HEK293 (cell line): ENCODE measurements at regions not wholly inside any gene's neighbourhood (a gene's known extent, or its start where the extent isn't known, plus 50 kb on each side); places are given as distances from the start of the nearest gene placed in this dataset.

ENCODE experiments used
- CTCF ChIA-PET: fragments of 350-600 bp; formaldehyde crosslinking; extraction: SDS; loops from one replicate; lab custom pipeline; 2021; ENCODE audit warnings: antibody characterized with exemption; lab: Yijun Ruan, JAX
- POLR2A ChIA-PET: fragments of 300-600 bp; formaldehyde crosslinking; extraction: SDS; loops from one replicate; lab custom pipeline; 2020; ENCODE audit warnings: antibody characterized with exemption, inconsistent platforms; lab: Yijun Ruan, JAX
- H3K27ac ChIP-seq: fragments of 200-500 bp; sonication (Bioruptor generic); 2 replicates; pipeline ENCODE4 v1.5.1; 2014; ENCODE audit warnings: low read depth, low read length, control low read depth, inconsistent platforms; ENCODE audit errors: extremely low read depth
- H3K36me3 ChIP-seq, 2 experiments: fragments of 200-500 bp in 1 of 2; sonication (Bioruptor generic) in 1 of 2; 1 replicate in 1 of 2; 2 replicates in 1 of 2; pipeline ENCODE4 v1.5.1; 2014 to 2017; ENCODE audit warnings: inconsistent platforms in 2 of 2, low read length in 2 of 2; ENCODE audit not compliant: control insufficient read depth in 2 of 2, insufficient read depth in 1 of 2
- H3K4me1 ChIP-seq: fragments of 200-500 bp; sonication (Bioruptor generic); 2 replicates; pipeline ENCODE4 v1.5.1; 2014; ENCODE audit warnings: mild to moderate bottlenecking, low read length, inconsistent platforms; ENCODE audit not compliant: control insufficient read depth, insufficient read depth
- H3K4me3 ChIP-seq: 2 replicates; pipeline ENCODE4 v1.5.1; 2011; ENCODE audit warnings: low read depth, mild to moderate bottlenecking, control low read depth, low read length, moderate library complexity
- H3K9me3 ChIP-seq: fragments of 200-500 bp; sonication (Bioruptor generic); 2 replicates; pipeline ENCODE4 v1.5.1; 2014; ENCODE audit warnings: low read depth, low read length, inconsistent platforms; ENCODE audit not compliant: control insufficient read depth, insufficient read depth
- GFI1B ChIP-seq: fragments of 450-650 bp; formaldehyde crosslinking; IDR thresholded peaks from 2 replicates; pipeline ENCODE4 v1.5.1; 2016; ENCODE audit warnings: missing biosample characterization, missing genetic modification characterization
- KLF9 ChIP-seq: fragments of 450-650 bp; formaldehyde crosslinking; IDR thresholded peaks from 2 replicates; pipeline ENCODE4 v1.5.1; 2016; ENCODE audit warnings: missing biosample characterization, missing genetic modification characterization, low read depth
- ZNF146 ChIP-seq: fragments of 450-650 bp; formaldehyde crosslinking; IDR thresholded peaks from 2 replicates; pipeline ENCODE4 v1.5.1; 2016; ENCODE audit warnings: missing biosample characterization, missing genetic modification characterization
- ZNF391 ChIP-seq: fragments of 450-650 bp; formaldehyde crosslinking; IDR thresholded peaks from 2 replicates; pipeline ENCODE4 v1.5.1; 2016; ENCODE audit warnings: low read depth, missing biosample characterization, missing genetic modification characterization, borderline replicate concordance
- ZNF707 ChIP-seq: fragments of 450-650 bp; formaldehyde crosslinking; IDR thresholded peaks from 2 replicates; pipeline ENCODE4 v1.5.1; 2016; ENCODE audit warnings: missing biosample characterization, missing genetic modification characterization
- TF ChIP-seq, protein P1 (sequence below): fragments of 450-650 bp; formaldehyde crosslinking; IDR thresholded peaks from 2 replicates; pipeline ENCODE4; 2016; ENCODE audit warnings: missing biosample characterization, missing genetic modification characterization
- TF ChIP-seq, protein P2 (sequence below): fragments of 450-650 bp; formaldehyde crosslinking; IDR thresholded peaks from 2 replicates; pipeline ENCODE4 v1.5.1; 2016; ENCODE audit warnings: missing biosample characterization, missing genetic modification characterization
- TF ChIP-seq, protein P3 (sequence below): fragments of 450-650 bp; formaldehyde crosslinking; IDR thresholded peaks from 2 replicates; pipeline ENCODE4 v1.5.1; 2016; ENCODE audit warnings: missing biosample characterization, missing genetic modification characterization
- TF ChIP-seq, protein P4 (sequence below): fragments of 450-650 bp; formaldehyde crosslinking; IDR thresholded peaks from 2 replicates; pipeline ENCODE4 v1.5.1; 2017; ENCODE audit warnings: missing biosample characterization, mild to moderate bottlenecking, missing genetic modification characterization, moderate library complexity
- TF ChIP-seq, protein P5 (sequence below): fragments of 450-650 bp; formaldehyde crosslinking; IDR thresholded peaks from 2 replicates; pipeline ENCODE4 v1.5.1; 2016; ENCODE audit warnings: missing biosample characterization, missing genetic modification characterization
- TF ChIP-seq, protein P6 (sequence below): fragments of 450-650 bp; formaldehyde crosslinking; IDR thresholded peaks from 2 replicates; pipeline ENCODE4 v1.5.1; 2016; ENCODE audit warnings: missing biosample characterization, missing genetic modification characterization
- TF ChIP-seq, protein P7 (sequence below): fragments of 450-650 bp; formaldehyde crosslinking; IDR thresholded peaks from 2 replicates; pipeline ENCODE4 v1.5.1; 2016; ENCODE audit warnings: missing biosample characterization, missing genetic modification characterization

DNA sequence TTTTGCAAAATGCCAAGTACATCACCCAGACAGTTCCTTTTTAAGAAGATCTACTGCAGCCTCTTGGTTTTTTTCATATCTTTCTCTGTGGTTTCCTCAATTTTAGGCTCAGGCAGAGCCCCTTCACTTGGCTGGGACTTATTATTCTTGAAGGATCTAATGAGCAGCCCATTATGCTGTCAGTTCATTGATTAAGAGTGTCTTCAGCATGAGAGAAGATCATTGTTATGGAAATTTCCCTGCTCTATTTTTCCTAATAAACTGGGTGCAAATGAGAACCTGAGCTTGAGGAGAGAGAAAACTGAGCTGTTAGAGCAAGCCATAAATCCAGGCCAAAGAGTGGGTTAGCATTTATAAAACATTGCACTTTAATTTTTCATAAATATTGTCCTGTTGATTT is 146.5 kb downstream of the SEC23IP start:
- no peaks in the 10 kb centered on the region for H3K4me1 ChIP-seq
- no peak overlapping the region for H3K4me3 ChIP-seq
- no peaks in the 10 kb centered on the region for H3K36me3 ChIP-seq
- TF ChIP-seq, protein P1, sequence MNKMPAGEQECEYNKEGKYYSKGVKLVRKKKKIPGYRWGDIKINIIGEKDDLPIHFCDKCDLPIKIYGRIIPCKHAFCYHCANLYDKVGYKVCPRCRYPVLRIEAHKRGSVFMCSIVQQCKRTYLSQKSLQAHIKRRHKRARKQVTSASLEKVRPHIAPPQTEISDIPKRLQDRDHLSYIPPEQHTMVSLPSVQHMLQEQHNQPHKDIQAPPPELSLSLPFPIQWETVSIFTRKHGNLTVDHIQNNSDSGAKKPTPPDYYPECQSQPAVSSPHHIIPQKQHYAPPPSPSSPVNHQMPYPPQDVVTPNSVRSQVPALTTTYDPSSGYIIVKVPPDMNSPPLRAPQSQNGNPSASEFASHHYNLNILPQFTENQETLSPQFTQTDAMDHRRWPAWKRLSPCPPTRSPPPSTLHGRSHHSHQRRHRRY (tag by site-specific recombination), result no peak
- TF ChIP-seq ZNF146 (tag by site-specific recombination) (no peak), GFI1B (tag by site-specific recombination) (no peak), ZNF707 (no peak), ZNF391 (tag by site-specific recombination) (no peak), KLF9 (no peak)
- TF ChIP-seq, protein P2, sequence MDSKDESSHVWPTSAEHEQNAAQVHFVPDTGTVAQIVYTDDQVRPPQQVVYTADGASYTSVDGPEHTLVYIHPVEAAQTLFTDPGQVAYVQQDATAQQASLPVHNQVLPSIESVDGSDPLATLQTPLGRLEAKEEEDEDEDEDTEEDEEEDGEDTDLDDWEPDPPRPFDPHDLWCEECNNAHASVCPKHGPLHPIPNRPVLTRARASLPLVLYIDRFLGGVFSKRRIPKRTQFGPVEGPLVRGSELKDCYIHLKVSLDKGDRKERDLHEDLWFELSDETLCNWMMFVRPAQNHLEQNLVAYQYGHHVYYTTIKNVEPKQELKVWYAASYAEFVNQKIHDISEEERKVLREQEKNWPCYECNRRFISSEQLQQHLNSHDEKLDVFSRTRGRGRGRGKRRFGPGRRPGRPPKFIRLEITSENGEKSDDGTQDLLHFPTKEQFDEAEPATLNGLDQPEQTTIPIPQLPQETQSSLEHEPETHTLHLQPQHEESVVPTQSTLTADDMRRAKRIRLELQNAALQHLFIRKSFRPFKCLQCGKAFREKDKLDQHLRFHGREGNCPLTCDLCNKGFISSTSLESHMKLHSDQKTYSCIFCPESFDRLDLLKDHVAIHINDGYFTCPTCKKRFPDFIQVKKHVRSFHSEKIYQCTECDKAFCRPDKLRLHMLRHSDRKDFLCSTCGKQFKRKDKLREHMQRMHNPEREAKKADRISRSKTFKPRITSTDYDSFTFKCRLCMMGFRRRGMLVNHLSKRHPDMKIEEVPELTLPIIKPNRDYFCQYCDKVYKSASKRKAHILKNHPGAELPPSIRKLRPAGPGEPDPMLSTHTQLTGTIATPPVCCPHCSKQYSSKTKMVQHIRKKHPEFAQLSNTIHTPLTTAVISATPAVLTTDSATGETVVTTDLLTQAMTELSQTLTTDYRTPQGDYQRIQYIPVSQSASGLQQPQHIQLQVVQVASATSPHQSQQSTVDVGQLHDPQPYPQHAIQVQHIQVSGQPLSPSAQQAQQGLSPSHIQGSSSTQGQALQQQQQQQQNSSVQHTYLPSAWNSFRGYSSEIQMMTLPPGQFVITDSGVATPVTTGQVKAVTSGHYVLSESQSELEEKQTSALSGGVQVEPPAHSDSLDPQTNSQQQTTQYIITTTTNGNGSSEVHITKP (tag by site-specific recombination), result no peak
- TF ChIP-seq, protein P3, sequence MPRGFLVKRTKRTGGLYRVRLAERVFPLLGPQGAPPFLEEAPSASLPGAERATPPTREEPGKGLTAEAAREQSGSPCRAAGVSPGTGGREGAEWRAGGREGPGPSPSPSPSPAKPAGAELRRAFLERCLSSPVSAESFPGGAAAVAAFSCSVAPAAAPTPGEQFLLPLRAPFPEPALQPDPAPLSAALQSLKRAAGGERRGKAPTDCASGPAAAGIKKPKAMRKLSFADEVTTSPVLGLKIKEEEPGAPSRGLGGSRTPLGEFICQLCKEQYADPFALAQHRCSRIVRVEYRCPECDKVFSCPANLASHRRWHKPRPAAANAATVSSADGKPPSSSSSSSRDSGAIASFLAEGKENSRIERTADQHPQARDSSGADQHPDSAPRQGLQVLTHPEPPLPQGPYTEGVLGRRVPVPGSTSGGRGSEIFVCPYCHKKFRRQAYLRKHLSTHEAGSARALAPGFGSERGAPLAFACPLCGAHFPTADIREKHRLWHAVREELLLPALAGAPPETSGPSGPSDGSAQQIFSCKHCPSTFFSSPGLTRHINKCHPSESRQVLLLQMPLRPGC (tag by site-specific recombination), result no peak
- TF ChIP-seq, protein P4, sequence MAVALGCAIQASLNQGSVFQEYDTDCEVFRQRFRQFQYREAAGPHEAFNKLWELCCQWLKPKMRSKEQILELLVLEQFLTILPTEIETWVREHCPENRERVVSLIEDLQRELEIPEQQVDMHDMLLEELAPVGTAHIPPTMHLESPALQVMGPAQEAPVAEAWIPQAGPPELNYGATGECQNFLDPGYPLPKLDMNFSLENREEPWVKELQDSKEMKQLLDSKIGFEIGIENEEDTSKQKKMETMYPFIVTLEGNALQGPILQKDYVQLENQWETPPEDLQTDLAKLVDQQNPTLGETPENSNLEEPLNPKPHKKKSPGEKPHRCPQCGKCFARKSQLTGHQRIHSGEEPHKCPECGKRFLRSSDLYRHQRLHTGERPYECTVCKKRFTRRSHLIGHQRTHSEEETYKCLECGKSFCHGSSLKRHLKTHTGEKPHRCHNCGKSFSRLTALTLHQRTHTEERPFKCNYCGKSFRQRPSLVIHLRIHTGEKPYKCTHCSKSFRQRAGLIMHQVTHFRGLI (tag by site-specific recombination), result no peak
- TF ChIP-seq, protein P5, sequence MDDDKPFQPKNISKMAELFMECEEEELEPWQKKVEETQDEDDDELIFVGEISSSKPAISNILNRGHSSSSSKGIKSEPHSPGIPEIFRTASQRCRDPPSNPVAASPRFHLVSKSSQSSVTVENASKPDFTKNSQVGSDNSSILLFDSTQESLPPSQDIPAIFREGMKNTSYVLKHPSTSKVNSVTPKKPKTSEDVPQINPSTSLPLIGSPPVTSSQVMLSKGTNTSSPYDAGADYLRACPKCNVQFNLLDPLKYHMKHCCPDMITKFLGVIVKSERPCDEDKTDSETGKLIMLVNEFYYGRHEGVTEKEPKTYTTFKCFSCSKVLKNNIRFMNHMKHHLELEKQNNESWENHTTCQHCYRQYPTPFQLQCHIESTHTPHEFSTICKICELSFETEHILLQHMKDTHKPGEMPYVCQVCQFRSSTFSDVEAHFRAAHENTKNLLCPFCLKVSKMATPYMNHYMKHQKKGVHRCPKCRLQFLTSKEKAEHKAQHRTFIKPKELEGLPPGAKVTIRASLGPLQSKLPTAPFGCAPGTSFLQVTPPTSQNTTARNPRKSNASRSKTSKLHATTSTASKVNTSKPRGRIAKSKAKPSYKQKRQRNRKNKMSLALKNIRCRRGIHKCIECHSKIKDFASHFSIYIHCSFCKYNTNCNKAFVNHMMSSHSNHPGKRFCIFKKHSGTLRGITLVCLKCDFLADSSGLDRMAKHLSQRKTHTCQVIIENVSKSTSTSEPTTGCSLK, result no peak
- TF ChIP-seq, protein P6, sequence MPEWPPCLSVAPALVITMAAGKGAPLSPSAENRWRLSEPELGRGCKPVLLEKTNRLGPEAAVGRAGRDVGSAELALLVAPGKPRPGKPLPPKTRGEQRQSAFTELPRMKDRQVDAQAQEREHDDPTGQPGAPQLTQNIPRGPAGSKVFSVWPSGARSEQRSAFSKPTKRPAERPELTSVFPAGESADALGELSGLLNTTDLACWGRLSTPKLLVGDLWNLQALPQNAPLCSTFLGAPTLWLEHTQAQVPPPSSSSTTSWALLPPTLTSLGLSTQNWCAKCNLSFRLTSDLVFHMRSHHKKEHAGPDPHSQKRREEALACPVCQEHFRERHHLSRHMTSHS (tag by site-specific recombination), result no peak
- TF ChIP-seq, protein P7, sequence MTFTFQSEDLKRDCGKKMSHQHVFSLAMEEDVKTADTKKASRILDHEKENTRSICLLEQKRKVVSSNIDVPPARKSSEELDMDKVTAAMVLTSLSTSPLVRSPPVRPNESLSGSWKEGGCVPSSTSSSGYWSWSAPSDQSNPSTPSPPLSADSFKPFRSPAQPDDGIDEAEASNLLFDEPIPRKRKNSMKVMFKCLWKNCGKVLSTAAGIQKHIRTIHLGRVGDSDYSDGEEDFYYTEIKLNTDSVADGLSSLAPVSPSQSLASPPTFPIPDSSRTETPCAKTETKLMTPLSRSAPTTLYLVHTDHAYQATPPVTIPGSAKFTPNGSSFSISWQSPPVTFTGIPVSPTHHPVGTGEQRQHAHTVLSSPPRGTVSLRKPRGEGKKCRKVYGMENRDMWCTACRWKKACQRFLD (tag by site-specific recombination), result no peak
- CTCF ChIA-PET, result interaction anchor here (0.8 kb wide), 1 partner anchor 766 kb away, joined by 3 read pairs; no protein-coding TSS in a partner anchor
- H3K9me3 ChIP-seq, result no peaks in the 10 kb centered on the region
- POLR2A ChIA-PET, result no interaction called here
- no peak overlapping the region for H3K27ac ChIP-seq
